ENCODE measurements at regions not wholly inside any gene's neighbourhood (a gene's known extent, or its start where the extent isn't known, plus 50 kb on each side); places are given as distances from the start of the nearest gene placed in this dataset.

GRCh38 chr12:92197815-92198214, 52.2 kb upstream of the BTG1 start:
- intact Hi-C loops (cut with DNase I): no loop called here
- no peak overlapping the region for H3K4me3 ChIP-seq (ENCODE audit: low read length)
- WGBS: 94% methylated on average over 4 of the region's 4 CpGs
- H3K27me3 ChIP-seq (ENCODE audit: control insufficient read depth, insufficient read depth): no peaks in the 10 kb centered on the region
- H3K27ac ChIP-seq (ENCODE audit: low read length): no peak overlapping the region
- no peaks in the 10 kb centered on the region for H3K4me1 ChIP-seq (ENCODE audit: control insufficient read depth, insufficient read depth, low read length)
- DNase-seq (no peak), ATAC-seq (no peak)
- no peaks in the 10 kb centered on the region for H3K9me3 ChIP-seq (ENCODE audit: control insufficient read depth, low read length)

GRCh38 chr12:92196368-92196767, 50.7 kb upstream of the BTG1 start:
- Histone ChIP-seq H3K9me3 (ENCODE audit: control insufficient read depth, low read length) (no peaks in the 10 kb centered on the region), H3K27ac (ENCODE audit: low read length) (no peak overlapping the region), H3K4me1 (ENCODE audit: control insufficient read depth, insufficient read depth, low read length) (no peaks in the 10 kb centered on the region), H3K4me3 (ENCODE audit: low read length) (no peak overlapping the region), H3K27me3 (ENCODE audit: control insufficient read depth, insufficient read depth) (no peaks in the 10 kb centered on the region)
- DNase-seq (no peak), ATAC-seq (no peak)
- intact Hi-C loops (cut with DNase I): no loop called here
- 100% methylated on average over 1 of the region's 1 CpG for WGBS

Measured in right cardiac atrium (tissue), 5 donors.